Right lung (tissue), 2 donors: ENCODE measurements at regions not wholly inside any gene's neighbourhood (a gene's known extent, or its start where the extent isn't known, plus 50 kb on each side); places are given as distances from the start of the nearest gene placed in this dataset.
"Not testable (repeated sequence)": the region's sequence is repeated elsewhere in the genome, so short reads cannot be mapped to it uniquely, and the experiment has no call there.

Experiments used
- DNase-seq, 2 donors: peaks; one replicate each; pipeline ENCODE4 v3.0.0-alpha.2; 2013

DNA sequence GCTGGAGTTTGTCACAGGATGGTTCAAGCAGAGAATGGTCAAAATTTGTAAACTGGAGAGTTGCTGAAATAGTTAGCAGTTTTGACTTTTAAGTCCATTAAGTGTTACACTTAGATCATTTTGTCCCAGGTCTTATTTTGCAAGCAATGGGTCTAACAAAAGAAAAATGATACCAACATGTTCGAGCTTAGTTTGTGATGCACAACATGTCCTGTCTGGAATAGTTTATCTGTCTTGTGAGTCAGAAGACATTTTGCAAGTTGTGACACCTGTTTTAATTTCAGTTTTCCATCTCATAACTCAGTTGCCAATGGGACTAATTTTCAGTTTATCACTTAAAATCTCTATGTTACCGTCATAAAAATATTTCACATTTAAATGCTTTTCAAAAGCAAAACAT lies 929.8 kb downstream of the CDH18 start:
- DNase-seq, result no peak

DNA sequence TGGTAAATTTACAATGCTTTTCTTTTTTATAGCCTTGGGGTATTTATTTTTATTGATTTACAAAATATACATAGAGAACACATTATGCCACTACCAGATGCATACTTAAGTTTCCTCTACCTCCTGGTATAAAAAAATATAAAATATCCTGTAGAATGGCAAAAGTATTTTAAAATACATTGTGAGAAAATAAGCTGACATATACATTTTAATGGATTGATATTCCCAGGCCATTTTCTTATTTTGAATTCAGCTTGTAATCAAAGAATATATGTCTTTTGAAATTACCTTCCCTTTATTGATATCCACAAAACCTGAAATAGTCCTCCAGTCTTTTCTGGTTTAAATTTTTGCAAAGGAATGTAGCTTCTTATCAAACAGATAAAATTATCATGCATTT lies 923.9 kb downstream of the CDH18 start:
- no peak for DNase-seq

DNA sequence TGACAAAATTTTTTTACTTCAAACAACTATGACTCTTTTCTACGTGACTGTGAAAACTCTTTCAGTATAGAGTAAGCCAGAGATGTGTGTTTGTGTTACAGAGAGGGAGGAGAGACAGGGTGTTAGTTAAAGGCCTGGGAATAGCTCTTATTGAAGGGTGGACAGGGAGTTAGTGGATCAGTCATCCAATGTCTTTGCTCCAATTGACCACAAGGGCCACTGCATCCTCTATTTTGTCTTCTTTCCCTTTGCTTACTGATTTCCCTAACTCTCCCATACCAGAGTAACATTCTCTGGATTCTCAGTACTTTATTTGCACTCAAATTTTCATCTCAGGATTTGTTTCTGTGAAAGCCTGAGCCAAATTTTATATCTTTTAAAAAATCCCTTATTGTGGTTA lies 920.3 kb downstream of the CDH18 start:
- no peak for DNase-seq

GRCh38 chr5:19098434-19098833 lies 889.6 kb downstream of the CDH18 start:
- DNase-seq, result no peak

DNA sequence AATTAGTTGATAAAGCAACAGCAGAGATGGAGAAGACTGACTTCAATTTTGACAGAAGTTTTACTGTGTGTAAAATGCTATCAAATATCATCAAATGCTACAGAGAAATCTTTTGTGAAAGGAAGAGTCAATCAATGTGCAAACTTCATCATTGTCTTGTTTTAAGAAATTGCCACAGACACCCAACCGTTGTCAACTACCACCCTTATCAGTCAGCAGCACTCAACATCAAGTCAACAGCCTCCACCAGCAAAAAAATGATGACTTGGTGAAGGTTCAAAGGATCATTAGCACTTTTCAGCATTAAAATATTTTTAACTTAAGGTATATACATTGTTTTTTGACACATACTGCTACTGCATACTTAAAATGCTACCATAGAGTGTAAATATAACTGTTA lies 888.8 kb downstream of the CDH18 start:
- DNase-seq, result no peak

DNA sequence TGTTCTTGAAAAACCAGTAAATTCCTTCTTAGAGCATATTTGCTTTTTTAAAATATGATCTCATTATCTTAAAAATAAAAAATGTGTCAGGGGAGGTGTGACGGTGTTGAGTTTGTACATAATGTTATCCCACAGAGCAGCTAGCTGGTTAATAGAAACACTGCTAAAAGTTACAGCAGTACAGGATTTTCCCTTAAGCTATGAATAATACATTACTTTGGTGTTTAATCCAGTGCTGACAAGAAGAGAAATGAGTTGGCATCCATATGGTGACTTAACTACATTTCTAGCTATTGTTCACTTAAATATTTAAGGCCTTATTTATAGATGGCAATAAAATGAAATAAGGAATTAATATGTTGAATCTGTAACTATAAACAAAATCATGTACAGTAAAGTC lies 883.1 kb downstream of the CDH18 start:
- no peak for DNase-seq

GRCh38 chr5:19122923-19123322 lies 865.1 kb downstream of the CDH18 start:
- no peak for DNase-seq

- DNase-seq, result no peak
Observed at GRCh38 chr5:19125956-19126713, 861.9 kb downstream of the CDH18 start.

DNA sequence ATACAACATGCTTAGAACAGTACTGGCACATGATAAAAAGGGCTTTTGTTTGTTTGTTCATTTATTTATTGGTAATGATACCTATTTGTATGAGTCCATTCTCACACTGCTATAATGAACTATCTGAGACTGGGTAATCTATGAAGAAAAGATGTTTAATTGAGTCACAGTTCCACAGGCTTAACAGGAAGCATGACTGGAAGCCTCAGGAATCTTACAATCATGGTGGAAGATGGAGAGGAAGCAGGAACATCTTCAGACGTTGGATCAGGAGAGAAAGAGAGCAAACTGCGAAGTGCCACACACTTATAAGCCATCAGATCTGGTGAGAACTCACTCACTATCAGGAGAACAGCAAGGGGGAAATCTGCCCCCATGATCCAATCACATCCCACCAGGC lies 847.7 kb downstream of the CDH18 start:
- DNase-seq, result no peak

DNA sequence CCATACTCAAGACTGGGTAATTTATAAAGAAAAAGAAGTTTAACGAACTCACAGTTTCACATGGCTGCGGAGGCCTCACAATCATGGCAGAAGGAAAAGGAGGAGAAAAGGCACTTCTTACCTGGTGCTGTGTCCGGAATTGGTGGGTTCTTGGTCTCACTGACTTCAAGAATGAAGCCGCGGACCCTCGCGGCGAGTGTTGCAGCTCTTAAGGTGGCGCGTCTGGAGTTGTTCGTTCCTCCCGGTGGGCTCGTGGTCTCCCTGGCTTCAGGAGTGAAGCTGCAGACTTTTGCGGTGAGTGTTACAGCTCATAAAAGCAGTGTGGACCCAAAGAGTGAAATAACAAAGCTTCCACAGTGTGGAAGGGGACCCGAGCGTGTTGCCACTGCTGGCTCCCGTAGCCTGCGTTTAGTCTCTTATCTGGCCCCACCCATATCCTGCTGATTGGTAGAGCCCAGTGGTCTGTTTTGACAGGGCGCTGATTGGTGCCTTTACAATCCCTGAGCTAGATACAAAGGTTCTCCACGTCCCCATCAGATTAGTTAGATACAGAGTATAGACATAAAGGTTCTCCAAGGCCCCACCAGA lies 846.0 kb downstream of the CDH18 start:
- not testable (repeated sequence) for DNase-seq

GRCh38 chr5:19142713-19143414 lies 845.1 kb downstream of the CDH18 start:
- not testable (repeated sequence) for DNase-seq

DNA sequence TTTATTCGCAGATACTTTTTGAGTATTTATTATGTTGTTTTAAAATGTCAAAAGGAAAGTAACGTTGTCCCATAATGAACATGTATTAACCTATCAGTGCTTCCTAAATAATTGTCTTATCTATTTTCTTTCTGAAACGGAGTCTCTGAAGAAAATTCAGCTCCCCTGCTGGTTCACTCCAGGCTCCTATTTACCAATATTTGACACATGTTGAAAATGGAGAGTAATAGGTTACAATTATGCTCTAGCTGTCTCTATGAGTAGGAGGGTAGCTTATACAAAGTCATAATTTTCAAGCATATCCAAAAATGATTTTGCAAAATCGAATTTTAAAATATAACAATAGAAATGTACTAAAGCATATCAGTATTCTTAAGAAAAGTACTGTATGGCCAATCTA lies 844.1 kb downstream of the CDH18 start:
- no peak for DNase-seq

- DNase-seq, result no peak
Observed at GRCh38 chr5:19169426-19169825, 818.6 kb downstream of the CDH18 start.

DNA sequence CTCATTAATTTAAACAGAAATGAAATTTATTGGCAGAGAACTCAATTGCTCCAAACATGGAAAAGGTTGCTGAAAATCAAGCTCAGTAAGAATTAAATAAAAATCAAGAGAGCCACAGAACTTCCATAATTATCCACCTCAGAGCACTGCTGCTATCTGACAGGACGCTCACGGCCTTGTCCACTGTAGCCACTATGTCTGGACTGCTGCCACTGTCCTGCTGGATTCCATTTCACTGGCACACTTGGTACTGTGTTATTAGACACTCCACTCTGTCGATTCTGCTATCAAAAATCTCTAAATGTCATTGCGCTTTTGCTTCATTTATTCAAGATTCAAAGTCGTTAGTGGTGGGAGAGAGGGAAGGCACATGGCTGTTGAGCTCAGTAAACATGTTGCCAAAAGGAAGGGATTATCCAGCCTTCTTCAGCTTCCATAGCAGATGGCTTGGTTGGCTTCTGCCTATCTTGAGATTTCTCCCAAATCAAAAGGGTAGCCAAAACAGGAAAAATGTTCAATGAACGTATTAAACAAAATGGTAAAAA lies 815.0 kb downstream of the CDH18 start:
- no peak for DNase-seq

GRCh38 chr5:19175776-19176570 lies 812.0 kb downstream of the CDH18 start:
- DNase-seq, result no peak

DNA sequence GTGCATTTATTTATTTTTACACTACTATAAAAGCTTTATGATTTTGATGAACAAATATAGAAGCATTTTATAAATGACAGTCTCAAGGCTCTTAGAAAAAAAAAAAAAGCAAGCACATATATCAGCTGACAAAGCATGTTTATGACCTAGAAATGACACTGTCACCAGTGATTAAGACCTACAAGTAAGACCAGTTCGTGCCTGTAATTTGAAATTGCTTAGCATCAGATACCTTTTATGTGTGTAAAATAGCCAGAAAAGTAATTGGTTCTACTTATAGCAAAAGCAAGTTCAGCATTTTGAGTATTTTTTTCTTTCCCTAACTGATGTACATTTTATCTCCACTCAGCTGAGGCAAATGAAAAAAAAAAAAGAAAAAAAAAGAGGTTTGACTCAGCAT lies 808.4 kb downstream of the CDH18 start:
- DNase-seq, result no peak

- no peak for DNase-seq
Observed at GRCh38 chr5:19189176-19189575, 798.8 kb downstream of the CDH18 start.

DNA sequence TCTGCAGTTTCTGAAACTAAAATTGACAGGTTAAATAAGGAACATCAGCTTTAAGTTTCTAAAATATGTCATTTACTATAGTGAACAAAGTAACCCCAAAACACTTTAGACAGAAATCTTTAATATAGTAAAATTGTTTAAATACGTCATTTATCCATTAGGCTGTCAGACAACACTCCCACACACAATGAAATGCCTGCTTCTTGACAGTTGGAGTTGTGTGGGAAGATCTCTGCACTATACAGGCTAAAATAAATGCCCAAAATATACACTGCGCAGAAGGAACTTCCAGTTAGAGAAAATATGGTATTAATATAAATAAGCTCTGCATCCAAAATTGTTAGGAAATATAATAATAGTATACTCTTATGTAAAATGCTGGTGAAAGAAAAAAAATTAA lies 794.4 kb downstream of the CDH18 start:
- no peak for DNase-seq

DNA sequence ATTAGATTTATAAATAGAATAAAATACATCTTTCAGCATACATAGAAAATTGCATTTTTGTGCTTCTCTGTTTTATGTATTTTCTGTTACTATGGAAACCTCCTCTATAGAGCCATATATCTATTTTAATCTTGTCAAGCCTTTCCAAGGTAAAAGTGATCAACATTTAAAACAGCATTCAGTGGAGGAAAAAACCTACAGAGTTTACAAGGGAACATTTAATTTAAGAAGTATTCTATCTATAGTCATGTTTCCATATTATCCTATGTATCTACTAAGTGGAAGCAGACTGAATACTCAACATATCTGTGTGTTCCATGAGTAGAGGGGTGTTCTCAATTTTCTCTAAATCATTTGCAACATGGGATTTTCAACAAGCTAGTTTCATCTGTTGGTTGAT lies 791.4 kb downstream of the CDH18 start:
- no peak for DNase-seq

GRCh38 chr5:19200251-19200650 lies 787.7 kb downstream of the CDH18 start:
- DNase-seq, result no peak

DNA sequence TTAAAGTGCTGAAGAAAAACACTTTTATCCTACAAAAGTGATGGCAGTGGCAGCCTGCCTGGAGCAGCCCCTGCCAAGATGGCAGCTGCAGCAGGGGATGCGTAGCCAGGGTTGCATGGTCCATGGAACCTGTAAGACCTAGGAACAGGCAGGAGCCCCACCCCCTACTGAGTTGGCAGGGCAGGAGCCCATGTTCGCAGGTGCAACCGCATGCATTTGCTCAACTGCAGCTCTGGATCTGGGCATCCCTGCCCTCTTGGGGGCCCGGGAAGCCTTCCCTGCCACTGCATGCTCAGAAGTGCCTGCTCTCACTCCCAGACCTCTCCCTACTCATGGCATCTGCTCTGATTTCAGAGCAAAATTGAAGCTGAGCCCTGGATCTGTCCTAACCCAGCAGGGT lies 779.6 kb downstream of the CDH18 start:
- no peak for DNase-seq

GRCh38 chr5:19210886-19211285 lies 777.1 kb downstream of the CDH18 start:
- DNase-seq, result no peak
